Ramos (cell line): ENCODE measurements at regions not wholly inside any gene's neighbourhood (a gene's known extent, or its start where the extent isn't known, plus 50 kb on each side); places are given as distances from the start of the nearest gene placed in this dataset.
"Not testable (repeated sequence)": the region's sequence is repeated elsewhere in the genome, so short reads cannot be mapped to it uniquely, and the experiment has no call there.

Experiments
- in situ Hi-C: fragments of 300-500 bp; cut with MboI; formaldehyde crosslinking; loops from one replicate; pipeline ENCODE4 v1.14.3; 2022; ENCODE audit warnings: low sequenced_read_pairs; ENCODE audit not compliant: unreplicated experiment

DNA sequence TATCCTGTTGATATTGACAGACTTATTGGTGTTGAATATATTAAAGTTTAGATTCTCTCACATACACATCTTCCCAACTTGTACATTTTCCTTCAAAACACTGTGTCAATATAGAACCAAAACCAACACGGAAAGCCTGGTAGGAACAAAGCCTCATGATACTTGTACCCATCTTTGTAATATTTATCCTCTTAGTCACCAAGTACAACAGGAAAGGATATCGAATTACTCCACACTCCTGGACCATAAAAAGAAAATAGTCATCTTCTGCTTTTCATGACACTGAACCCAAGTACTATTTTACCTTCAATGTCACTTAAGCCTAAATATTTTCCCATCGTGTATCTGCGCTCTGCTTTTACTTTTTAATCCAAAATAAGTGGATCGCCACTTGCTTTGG, 702.9 kb upstream of the PCDH9 start:
- in situ Hi-C loops = no loop called here

DNA sequence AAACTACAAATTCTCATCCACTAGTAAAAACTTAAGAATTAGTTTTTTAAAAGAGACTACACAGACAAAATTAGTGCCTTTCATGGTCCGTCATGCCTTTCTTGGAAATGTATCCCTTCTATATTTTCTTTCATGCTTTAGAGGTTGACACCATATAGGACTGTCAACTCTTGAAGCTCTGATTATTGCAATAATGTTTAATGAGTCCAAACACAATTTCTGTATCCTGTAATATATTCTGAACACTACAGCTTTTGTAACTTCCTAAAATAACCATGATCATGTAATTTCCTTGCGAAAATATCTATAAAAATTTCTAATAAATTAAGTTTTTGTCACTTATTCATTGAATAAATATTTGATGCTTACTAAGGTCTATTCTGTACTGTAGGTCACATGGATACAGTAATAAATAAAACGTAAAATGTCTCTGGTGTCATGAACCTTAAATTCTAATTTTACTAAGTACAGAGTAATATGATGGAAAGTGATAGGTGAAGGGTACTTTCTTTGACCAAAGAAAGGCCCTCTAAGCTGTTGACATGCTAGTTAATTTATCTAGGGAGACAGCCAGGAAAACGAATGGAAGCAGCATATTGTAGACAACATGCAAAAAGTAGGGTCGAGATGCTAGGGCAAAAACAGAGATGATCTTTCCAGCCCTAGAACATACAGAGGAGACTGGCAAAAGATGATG, 687.3 kb upstream of the PCDH9 start:
- in situ Hi-C loops = no loop called here

- in situ Hi-C loops = no loop called here
These were observed 686.5 kb upstream of the PCDH9 start for GRCh38 chr13:67916650-67917049.

DNA sequence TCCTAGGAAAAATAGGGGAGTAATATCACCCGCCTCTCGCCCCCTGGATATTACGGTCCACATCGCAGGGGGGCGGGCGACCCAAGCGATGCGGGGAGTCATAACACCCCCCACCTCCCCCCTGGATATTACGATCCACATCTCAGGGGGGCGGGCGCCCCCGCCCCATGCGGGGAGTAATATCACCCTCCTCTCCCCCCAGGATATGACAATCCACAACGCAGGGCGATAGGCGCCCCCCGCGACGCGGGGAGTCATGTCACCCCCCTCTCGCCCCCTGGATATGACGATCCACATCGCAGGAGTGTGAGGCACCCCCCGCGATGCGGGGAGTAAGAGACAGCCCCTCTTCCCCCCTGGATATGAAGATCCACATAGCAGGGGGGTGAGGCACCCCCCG, 684.4 kb upstream of the PCDH9 start:
- in situ Hi-C loops = no loop called here

DNA sequence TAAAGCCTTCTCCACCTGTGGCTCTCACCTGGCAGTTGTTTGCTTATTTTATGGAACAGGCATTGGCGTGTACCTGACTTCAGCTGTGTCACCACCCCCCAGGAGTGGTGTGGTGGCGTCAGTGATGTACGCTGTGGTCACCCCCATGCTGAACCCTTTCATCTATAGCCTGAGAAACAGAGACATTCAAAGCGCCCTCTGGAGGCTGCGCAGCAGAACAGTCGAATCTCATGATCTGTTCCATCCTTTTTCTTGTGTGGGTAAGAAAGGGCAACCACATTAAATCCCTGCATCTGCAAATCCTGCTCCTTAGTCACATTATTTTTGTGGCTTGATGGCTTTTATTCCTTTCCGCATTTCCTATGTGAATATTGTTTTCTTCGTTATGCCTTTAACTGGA, 672.8 kb upstream of the PCDH9 start:
- in situ Hi-C loops = not testable (repeated sequence)

GRCh38 chr13:67880916-67881315, 650.8 kb upstream of the PCDH9 start:
- in situ Hi-C loops = no loop called here

DNA sequence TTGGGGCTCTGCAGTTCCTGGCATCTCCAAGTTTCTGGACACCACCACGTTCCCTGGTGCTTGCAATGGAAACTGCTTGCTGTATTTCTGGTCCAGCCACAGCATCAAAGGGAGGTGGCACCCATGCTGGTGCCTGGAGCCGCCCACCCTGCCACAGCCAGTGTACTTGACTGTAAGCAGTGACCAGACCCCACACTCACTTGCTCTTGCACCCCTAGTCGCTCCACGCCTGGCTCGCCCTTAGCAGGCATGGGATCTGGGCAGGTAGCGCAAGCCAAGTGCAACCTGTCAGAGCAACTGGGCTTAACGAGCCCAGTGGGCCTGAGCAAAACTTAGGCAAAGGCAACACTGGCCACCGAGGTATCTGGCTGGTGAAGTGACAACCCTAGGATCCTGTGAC, 648.2 kb upstream of the PCDH9 start:
- in situ Hi-C loops = no loop called here

DNA sequence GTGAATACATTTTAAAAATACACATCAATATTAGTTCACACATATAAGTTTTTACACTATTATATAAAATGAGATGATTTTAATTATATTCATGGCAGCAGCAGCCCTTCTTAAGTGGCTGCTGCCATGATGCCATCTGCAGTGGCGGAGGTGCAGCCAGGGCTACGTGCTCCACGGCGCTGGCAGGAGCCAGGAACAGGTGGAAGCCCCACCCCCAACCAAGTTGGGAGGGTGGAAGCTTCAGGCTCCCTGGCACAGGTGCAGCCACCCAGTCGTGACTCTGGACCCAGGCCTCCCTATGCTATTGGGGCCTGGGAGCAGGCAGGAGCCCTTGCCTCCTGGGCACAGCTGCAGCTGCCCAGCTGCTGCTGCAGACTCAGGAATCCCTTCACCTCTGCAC, 646.9 kb upstream of the PCDH9 start:
- in situ Hi-C loops = no loop called here

DNA sequence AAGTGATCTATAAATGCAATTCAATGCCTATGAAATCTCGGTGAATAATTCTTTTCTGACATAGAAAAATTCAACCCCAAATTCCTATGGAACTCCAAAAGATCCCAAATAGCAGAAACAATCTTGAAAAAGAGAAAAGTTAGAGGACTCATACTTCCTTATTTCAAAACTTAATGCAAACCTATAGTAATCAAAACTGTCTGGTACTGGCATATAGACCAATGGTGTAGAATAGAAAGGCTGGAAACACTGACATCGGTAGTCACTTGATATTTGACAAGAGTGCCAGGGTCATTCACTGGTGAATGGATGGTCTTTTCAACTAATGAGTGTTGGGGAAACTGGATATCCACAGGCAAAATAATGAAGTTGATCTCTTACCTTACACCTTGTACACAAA, 637.1 kb upstream of the PCDH9 start:
- in situ Hi-C loops = no loop called here

GRCh38 chr13:67860315-67860714, 630.2 kb upstream of the PCDH9 start:
- in situ Hi-C loops = no loop called here

DNA sequence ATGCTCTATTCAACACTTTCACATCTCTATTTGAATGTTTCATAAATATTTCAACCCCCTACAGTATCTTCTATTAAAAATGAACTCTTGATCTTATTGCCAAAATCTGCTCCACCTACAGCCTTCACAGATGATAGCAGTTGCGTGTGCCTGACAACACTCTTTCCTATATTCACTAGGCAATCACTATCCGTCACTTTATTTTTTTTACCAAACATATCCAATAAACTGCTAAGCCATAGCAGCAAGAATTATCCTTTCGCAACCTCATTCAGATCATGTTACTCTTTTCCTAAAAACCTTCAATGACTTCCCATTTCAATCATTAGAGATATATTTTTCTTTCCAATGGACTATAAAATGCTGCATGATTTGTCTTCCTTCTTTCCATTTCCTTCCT, 629.8 kb upstream of the PCDH9 start:
- in situ Hi-C loops = no loop called here

- in situ Hi-C loops = no loop called here
These were observed 627.6 kb upstream of the PCDH9 start for GRCh38 chr13:67857581-67858310.

DNA sequence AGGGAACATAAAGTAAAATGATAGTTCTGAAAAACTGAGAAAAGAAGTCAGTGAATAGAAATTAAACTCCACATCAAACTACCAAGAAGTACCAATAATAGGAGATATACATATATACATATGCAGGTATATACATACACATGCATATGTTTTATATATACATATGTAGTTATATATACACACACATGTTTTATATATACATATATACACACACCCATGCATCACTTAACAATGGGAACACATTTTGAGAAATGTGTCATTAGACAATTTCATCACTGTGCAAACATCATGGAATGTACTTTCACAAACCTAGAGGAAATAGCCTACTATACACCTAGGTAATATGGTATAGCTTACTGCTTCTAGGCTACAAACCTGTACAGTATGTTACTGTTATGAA, 626.8 kb upstream of the PCDH9 start:
- in situ Hi-C loops = no loop called here

- in situ Hi-C loops = no loop called here
These were observed 625.7 kb upstream of the PCDH9 start for GRCh38 chr13:67855741-67856238.

GRCh38 chr13:67854990-67855389, 624.9 kb upstream of the PCDH9 start:
- in situ Hi-C loops = no loop called here

DNA sequence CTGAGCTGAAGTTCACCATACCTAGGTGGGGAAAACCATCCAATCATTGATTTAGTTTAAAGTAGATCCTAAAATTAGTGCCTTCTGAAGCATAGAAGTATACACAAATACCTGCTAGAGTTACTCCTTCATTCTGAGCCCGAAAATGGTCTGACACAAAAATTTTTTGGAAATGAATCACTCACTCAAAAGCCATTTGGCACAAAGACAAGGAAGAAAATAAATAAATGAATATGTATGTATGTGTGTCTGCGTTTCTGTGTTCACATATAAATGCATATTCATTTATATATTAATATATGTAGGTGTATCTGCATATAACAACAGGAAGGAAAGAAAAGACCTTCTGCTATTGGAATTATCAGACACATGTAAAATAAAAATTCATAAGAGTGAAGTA, 614.4 kb upstream of the PCDH9 start:
- in situ Hi-C loops = no loop called here

DNA sequence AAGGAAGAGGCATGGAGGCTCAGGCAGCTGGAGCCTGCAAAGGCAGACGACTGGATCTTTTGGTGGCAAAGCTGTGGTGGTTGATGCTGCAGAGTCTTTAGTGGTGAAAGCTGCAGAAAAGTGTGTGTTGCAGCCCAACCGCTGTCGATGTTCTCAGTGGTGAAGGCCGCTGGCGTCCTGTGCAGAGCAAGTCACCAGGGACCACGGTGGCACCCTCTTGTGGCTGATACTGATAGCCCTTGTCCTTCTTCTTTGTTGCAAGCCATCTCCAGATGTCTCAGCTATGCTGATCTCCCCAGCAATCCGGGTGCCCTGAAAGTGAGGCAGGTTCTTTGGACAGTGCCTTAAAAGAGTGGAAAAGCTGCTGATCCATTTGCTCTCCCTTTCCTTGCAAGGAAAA, 610.9 kb upstream of the PCDH9 start:
- in situ Hi-C loops = no loop called here

DNA sequence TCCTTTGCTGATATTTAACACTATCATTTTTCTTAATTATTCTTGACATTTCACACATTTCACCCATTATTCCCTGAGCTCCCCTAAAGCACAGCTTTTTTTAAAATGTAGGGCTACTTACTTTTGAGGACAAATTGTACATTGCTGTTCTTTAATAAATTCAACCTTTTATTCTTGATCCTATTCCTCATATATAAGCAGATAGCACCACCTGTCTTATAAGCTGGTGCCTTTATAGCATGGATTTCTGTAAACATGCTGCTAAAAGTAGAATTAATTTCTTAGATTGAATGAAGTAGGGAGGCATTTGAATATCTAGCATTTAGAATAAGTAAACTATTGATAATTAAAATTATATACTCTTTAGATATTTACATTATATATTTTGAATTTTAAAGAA, 603.4 kb upstream of the PCDH9 start:
- in situ Hi-C loops = no loop called here

DNA sequence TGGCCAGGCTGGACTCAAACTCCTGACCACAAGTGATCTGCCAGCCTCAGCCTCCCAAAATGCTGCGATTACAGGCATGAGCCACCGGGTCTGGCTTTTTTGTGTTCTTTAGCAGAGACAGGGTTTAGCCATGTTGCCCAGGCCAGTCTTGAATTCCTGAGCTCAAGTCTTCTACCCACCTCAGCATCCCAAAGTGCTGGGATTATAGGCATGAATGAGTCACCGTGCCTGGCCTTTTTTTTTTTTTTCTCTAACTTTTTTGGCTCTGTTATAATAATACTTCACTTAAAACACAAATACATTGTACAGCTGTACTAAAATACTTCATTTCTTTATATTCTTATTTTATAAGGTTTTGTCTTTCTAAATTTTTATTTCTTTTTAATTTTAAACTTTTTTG, 599.5 kb upstream of the PCDH9 start:
- in situ Hi-C loops = no loop called here

GRCh38 chr13:67827992-67828391, 597.9 kb upstream of the PCDH9 start:
- in situ Hi-C loops = no loop called here

DNA sequence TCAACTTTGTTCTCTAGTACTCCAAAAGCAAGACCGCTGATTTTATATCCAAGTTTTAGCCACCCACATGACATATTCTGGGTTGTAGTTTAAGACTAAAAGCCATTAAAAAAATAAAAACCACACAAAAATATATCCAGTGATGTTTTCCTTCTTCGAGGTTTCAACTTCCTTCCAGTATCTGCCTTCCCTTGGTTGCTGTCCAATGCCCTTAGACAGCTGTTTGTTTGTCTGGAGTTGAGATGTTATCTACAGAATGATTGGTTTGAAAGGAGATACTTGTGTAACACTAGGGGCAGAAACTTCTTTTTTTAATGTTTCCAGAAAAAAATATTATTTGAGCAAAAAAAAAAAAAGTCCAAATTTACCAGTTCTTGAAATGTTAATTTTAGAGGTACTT, 591.5 kb upstream of the PCDH9 start:
- in situ Hi-C loops = no loop called here

DNA sequence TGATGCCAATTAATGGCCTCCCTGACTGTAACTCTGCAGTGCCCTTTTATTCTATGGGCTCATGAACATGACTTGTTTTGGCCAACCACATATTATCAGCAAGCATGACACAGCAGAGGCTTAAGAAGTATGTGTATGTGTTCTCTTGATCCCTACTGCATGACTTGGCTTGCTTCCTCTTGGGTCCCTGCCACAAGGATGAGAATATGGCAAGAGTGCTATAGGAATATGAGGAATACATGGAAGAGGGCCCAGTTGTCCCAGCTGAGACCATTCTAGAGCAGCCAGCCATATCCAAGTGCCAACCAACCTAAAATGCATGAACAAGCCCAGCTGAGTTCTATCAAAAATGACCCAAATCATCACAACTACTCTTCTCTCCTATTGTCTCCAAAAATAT, 576.7 kb upstream of the PCDH9 start:
- in situ Hi-C loops = no loop called here
